ENCODE measurements at regions not wholly inside any gene's neighbourhood (a gene's known extent, or its start where the extent isn't known, plus 50 kb on each side); places are given as distances from the start of the nearest gene placed in this dataset.

- TF ChIP-seq CTCF (IDR thresholded peaks at IDR 0.05) (no peak), POLR2A (IDR thresholded peaks at IDR 0.05) (no peak)
- no peak overlapping the region for H3K4me3 ChIP-seq
- no peaks in the 10 kb centered on the region for H3K4me1 ChIP-seq
- no peaks in the 10 kb centered on the region for H3K27me3 ChIP-seq
- H3K9me3 ChIP-seq, result no peaks in the 10 kb centered on the region
- no peak overlapping the region for H3K27ac ChIP-seq
- no peaks in the 10 kb centered on the region for H3K36me3 ChIP-seq
- no peak for DNase-seq
- WGBS, 2 donors, result 54 to 61% methylated on average over 2 of the region's 2 CpGs
- intact Hi-C loops (cut with DNase I), result no loop called here
These were observed 235.3 kb downstream of the SEC61B start for GRCh38 chr9:99457406-99457805.

GRCh38 chr9:99457981-99458380 is 235.9 kb downstream of the SEC61B start:
- TF ChIP-seq POLR2A (IDR thresholded peaks at IDR 0.05) (no peak), CTCF (IDR thresholded peaks at IDR 0.05) (no peak)
- Histone ChIP-seq H3K4me3 (no peak overlapping the region), H3K36me3 (no peaks in the 10 kb centered on the region), H3K27me3 (no peaks in the 10 kb centered on the region), H3K4me1 (no peaks in the 10 kb centered on the region), H3K9me3 (no peaks in the 10 kb centered on the region), H3K27ac (no peak overlapping the region)
- no peak for DNase-seq
- intact Hi-C loops (cut with DNase I), result no loop called here
- WGBS, 2 donors, result 44 to 72% methylated on average over 1 of the region's 1 CpG

GRCh38 chr9:99459919-99460318 is 237.8 kb downstream of the SEC61B start:
- H3K9me3 ChIP-seq, result no peaks in the 10 kb centered on the region
- no peak for DNase-seq
- TF ChIP-seq CTCF (IDR thresholded peaks at IDR 0.05), result no peak
- TF ChIP-seq POLR2A (IDR thresholded peaks at IDR 0.05), result no peak
- H3K27ac ChIP-seq, result no peak overlapping the region
- intact Hi-C loops (cut with DNase I), result no loop called here
- H3K4me1 ChIP-seq, result peaks cover 0 to 3% (median 0%) of the 10 kb centered on the region in 3 donors
- 86 to 92% methylated on average over 9 of the region's 9 CpGs for WGBS, 2 donors
- no peak overlapping the region for H3K4me3 ChIP-seq
- no peaks in the 10 kb centered on the region for H3K27me3 ChIP-seq
- no peaks in the 10 kb centered on the region for H3K36me3 ChIP-seq

- Histone ChIP-seq H3K4me1 (peaks cover 0 to 13% (median 0%) of the 10 kb centered on the region in 3 donors), H3K36me3 (no peaks in the 10 kb centered on the region), H3K9me3 (no peaks in the 10 kb centered on the region), H3K4me3 (no peak overlapping the region), H3K27ac (no peak overlapping the region), H3K27me3 (no peaks in the 10 kb centered on the region)
- TF ChIP-seq POLR2A (IDR thresholded peaks at IDR 0.05) (no peak), CTCF (IDR thresholded peaks at IDR 0.05) (no peak)
- intact Hi-C loops (cut with DNase I), result no loop called here
- WGBS, 2 donors, result 82 to 85% methylated on average over 4 of the region's 4 CpGs
- no peak for DNase-seq
These were observed 241.0 kb downstream of the SEC61B start for GRCh38 chr9:99463131-99463530.

- no peaks in the 10 kb centered on the region for H3K9me3 ChIP-seq
- intact Hi-C loops (cut with DNase I), result no loop called here
- no peak for DNase-seq
- H3K4me1 ChIP-seq, result peaks cover 0 to 13% (median 0%) of the 10 kb centered on the region in 3 donors
- H3K27me3 ChIP-seq, result no peaks in the 10 kb centered on the region
- TF ChIP-seq POLR2A (IDR thresholded peaks at IDR 0.05) (no peak), CTCF (IDR thresholded peaks at IDR 0.05) (no peak)
- no peak overlapping the region for H3K4me3 ChIP-seq
- 70 to 83% methylated on average over 4 of the region's 4 CpGs for WGBS, 2 donors
- no peaks in the 10 kb centered on the region for H3K36me3 ChIP-seq
- no peak overlapping the region for H3K27ac ChIP-seq
These were observed 242.5 kb downstream of the SEC61B start for GRCh38 chr9:99464568-99464967.
